ENCODE measurements at regions not wholly inside any gene's neighbourhood (a gene's known extent, or its start where the extent isn't known, plus 50 kb on each side); places are given as distances from the start of the nearest gene placed in this dataset.

DNA sequence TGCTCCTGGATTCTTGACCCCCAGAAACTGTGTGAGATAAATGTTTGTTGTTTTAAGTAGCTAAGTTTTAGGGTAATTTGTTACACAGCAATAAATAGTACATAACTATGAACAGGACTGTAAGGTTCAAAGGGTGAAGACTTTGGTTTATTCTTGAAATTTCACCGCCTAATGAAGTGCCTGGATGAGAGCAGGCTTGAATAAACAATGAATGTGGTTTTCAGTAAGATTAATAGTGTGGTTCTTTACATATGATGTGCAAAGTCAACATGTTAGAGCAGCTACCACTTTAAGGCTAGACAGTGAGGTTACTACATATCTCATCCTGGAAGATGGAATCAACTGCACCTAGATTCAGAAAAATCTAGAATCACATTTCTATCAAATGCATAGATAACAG, 145.2 kb upstream of the BTG1 start:
- Histone ChIP-seq H3K27ac (ENCODE audit: low read depth, low read length) (no peak overlapping the region), H3K4me1 (ENCODE audit: insufficient read depth, low read length) (no peaks in the 10 kb centered on the region), H3K36me3 (ENCODE audit: insufficient read depth, low read length) (no peaks in the 10 kb centered on the region), H3K27me3 (ENCODE audit: insufficient read depth, low read length) (no peaks in the 10 kb centered on the region), H3K9ac (ENCODE audit: low read depth, low read length) (no peak overlapping the region), H3K9me3 (ENCODE audit: insufficient read depth, low read depth, low read length) (no peaks in the 10 kb centered on the region), H3K4me3 (ENCODE audit: low read length) (no peak overlapping the region)
- WGBS: 90% methylated on average over 1 of the region's 1 CpG

DNA sequence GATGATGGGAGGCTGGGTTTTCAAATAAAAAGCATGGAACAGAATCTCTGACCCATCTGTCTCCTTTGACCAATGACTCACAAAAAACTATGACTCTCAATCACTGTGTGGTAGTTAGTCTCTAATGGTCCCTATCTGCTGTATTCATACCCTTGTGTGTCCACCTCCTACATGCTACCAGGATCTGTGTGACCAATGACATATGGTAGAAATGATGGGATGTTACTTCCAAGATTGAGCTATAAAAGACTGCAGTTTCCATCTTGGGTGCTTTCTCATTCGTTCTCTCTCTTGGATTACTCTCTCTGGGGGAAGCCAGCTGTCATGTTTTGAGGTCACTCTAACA, 144.7 kb upstream of the BTG1 start:
- Histone ChIP-seq H3K36me3 (ENCODE audit: insufficient read depth, low read length) (no peaks in the 10 kb centered on the region), H3K9ac (ENCODE audit: low read depth, low read length) (no peak overlapping the region), H3K4me3 (ENCODE audit: low read length) (no peak overlapping the region), H3K27ac (ENCODE audit: low read depth, low read length) (no peak overlapping the region), H3K4me1 (ENCODE audit: insufficient read depth, low read length) (no peaks in the 10 kb centered on the region), H3K9me3 (ENCODE audit: insufficient read depth, low read depth, low read length) (no peaks in the 10 kb centered on the region), H3K27me3 (ENCODE audit: insufficient read depth, low read length) (no peaks in the 10 kb centered on the region)
- WGBS: 100% methylated on average over 1 of the region's 1 CpG

DNA sequence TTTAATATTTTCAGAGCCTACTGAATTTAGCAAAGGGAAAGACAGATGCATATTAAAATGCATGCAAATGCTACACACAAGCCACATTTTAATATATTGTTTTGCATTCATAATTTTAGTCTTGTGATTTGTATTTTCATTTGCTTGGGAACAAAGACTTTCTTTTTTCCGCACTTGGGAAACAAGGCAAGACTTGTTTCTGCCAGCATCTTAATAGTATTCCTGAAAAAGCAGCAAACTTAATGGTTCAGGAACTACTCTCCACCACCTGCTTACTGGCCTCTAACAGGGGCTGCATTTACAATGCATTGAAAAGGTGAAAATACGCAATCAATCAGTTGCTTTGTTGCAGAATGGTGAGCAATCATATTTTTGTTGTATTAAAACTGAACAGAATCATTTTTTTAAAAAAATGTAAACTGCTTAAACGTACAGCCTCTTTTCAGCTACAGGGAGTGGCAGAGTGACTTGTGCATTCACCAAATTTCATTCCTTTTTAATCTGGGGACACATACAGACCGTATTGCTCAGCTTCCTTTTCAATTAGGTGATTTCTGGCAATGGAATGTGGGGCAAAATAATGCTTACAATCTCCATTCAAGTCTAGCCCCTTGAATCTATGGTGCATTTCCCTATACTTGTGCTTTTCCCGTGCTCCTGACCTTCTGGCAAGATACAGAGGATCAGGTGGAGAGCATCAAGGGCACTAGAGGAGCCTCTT, 144.1 kb upstream of the BTG1 start:
- Histone ChIP-seq H3K27me3 (ENCODE audit: insufficient read depth, low read length) (no peaks in the 10 kb centered on the region), H3K4me1 (ENCODE audit: insufficient read depth, low read length) (no peaks in the 10 kb centered on the region), H3K9me3 (ENCODE audit: insufficient read depth, low read depth, low read length) (no peaks in the 10 kb centered on the region), H3K36me3 (ENCODE audit: insufficient read depth, low read length) (no peaks in the 10 kb centered on the region), H3K9ac (ENCODE audit: low read depth, low read length) (no peak overlapping the region), H3K27ac (ENCODE audit: low read depth, low read length) (no peak overlapping the region), H3K4me3 (ENCODE audit: low read length) (no peak overlapping the region)
- 95% methylated on average over 5 of the region's 5 CpGs for WGBS

DNA sequence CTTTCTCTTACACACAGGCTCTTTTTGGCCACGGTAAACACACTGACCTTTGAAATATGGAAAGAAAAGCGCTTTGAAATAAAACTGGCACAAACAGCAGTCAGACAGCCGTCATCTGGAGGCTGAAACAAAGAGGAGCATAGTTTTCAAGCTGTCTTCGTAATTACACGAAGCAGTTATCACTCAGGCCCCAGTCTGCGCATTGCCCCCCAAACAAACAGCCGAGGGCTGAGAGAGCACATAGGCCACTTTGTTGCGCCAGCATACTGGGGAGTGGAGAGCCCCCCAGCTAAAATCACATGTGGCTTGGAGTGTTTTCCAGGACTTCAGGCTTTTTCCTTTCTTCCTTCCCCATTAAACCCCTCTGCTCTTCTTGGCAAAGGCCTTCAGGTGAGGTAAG, 142.9 kb upstream of the BTG1 start:
- Histone ChIP-seq H3K9me3 (ENCODE audit: insufficient read depth, low read depth, low read length) (no peaks in the 10 kb centered on the region), H3K9ac (ENCODE audit: low read depth, low read length) (no peak overlapping the region), H3K27me3 (ENCODE audit: insufficient read depth, low read length) (no peaks in the 10 kb centered on the region), H3K27ac (ENCODE audit: low read depth, low read length) (no peak overlapping the region), H3K36me3 (ENCODE audit: insufficient read depth, low read length) (no peaks in the 10 kb centered on the region), H3K4me3 (ENCODE audit: low read length) (no peak overlapping the region), H3K4me1 (ENCODE audit: insufficient read depth, low read length) (no peaks in the 10 kb centered on the region)
- 96% methylated on average over 8 of the region's 8 CpGs for WGBS

GRCh38 chr12:92278378-92278828, 132.8 kb upstream of the BTG1 start:
- H3K4me3 ChIP-seq (ENCODE audit: low read length): no peak overlapping the region
- no peaks in the 10 kb centered on the region for H3K36me3 ChIP-seq (ENCODE audit: insufficient read depth, low read length)
- no peak overlapping the region for H3K27ac ChIP-seq (ENCODE audit: low read depth, low read length)
- no CpG with 5 or more reads among the region's 2 CpGs for WGBS
- no peaks in the 10 kb centered on the region for H3K27me3 ChIP-seq (ENCODE audit: insufficient read depth, low read length)
- H3K9ac ChIP-seq (ENCODE audit: low read depth, low read length): no peak overlapping the region
- no peaks in the 10 kb centered on the region for H3K9me3 ChIP-seq (ENCODE audit: insufficient read depth, low read depth, low read length)
- no peaks in the 10 kb centered on the region for H3K4me1 ChIP-seq (ENCODE audit: insufficient read depth, low read length)

GRCh38 chr12:92277795-92278194, 132.1 kb upstream of the BTG1 start:
- no peaks in the 10 kb centered on the region for H3K36me3 ChIP-seq (ENCODE audit: insufficient read depth, low read length)
- H3K9ac ChIP-seq (ENCODE audit: low read depth, low read length): no peak overlapping the region
- 95% methylated on average over 1 of the region's 2 CpGs for WGBS
- H3K4me1 ChIP-seq (ENCODE audit: insufficient read depth, low read length): no peaks in the 10 kb centered on the region
- H3K27me3 ChIP-seq (ENCODE audit: insufficient read depth, low read length): no peaks in the 10 kb centered on the region
- no peak overlapping the region for H3K27ac ChIP-seq (ENCODE audit: low read depth, low read length)
- no peak overlapping the region for H3K4me3 ChIP-seq (ENCODE audit: low read length)
- H3K9me3 ChIP-seq (ENCODE audit: insufficient read depth, low read depth, low read length): no peaks in the 10 kb centered on the region

- Histone ChIP-seq H3K4me1 (ENCODE audit: insufficient read depth, low read length) (peaks cover 3% of the 10 kb centered on the region; the same call in 1 of the 2 replicates), H3K9ac (ENCODE audit: low read depth, low read length) (no peak overlapping the region), H3K36me3 (ENCODE audit: insufficient read depth, low read length) (no peaks in the 10 kb centered on the region), H3K4me3 (ENCODE audit: low read length) (no peak overlapping the region), H3K9me3 (ENCODE audit: insufficient read depth, low read depth, low read length) (no peaks in the 10 kb centered on the region), H3K27me3 (ENCODE audit: insufficient read depth, low read length) (no peaks in the 10 kb centered on the region), H3K27ac (ENCODE audit: low read depth, low read length) (no peak overlapping the region)
- WGBS: 100% methylated on average over 1 of the region's 1 CpG
Observed at GRCh38 chr12:92276276-92276675, 130.6 kb upstream of the BTG1 start.

- Histone ChIP-seq H3K9ac (ENCODE audit: low read depth, low read length) (no peak overlapping the region), H3K27me3 (ENCODE audit: insufficient read depth, low read length) (no peaks in the 10 kb centered on the region), H3K27ac (ENCODE audit: low read depth, low read length) (no peak overlapping the region), H3K36me3 (ENCODE audit: insufficient read depth, low read length) (no peaks in the 10 kb centered on the region), H3K9me3 (ENCODE audit: insufficient read depth, low read depth, low read length) (no peaks in the 10 kb centered on the region), H3K4me1 (ENCODE audit: insufficient read depth, low read length) (peaks cover 3% of the 10 kb centered on the region; the same call in 1 of the 2 replicates), H3K4me3 (ENCODE audit: low read length) (no peak overlapping the region)
- WGBS: 65% methylated on average over 5 of the region's 7 CpGs
Observed at GRCh38 chr12:92275443-92276154, 130.0 kb upstream of the BTG1 start.

GRCh38 chr12:92273076-92273475, 127.4 kb upstream of the BTG1 start:
- 98% methylated on average over 2 of the region's 2 CpGs for WGBS
- no peak overlapping the region for H3K9ac ChIP-seq (ENCODE audit: low read depth, low read length)
- no peak overlapping the region for H3K27ac ChIP-seq (ENCODE audit: low read depth, low read length)
- H3K9me3 ChIP-seq (ENCODE audit: insufficient read depth, low read depth, low read length): no peaks in the 10 kb centered on the region
- H3K27me3 ChIP-seq (ENCODE audit: insufficient read depth, low read length): no peaks in the 10 kb centered on the region
- no peak overlapping the region for H3K4me3 ChIP-seq (ENCODE audit: low read length)
- peaks cover 3% of the 10 kb centered on the region; the same call in 1 of the 2 replicates for H3K4me1 ChIP-seq (ENCODE audit: insufficient read depth, low read length)
- H3K36me3 ChIP-seq (ENCODE audit: insufficient read depth, low read length): no peaks in the 10 kb centered on the region

GRCh38 chr12:92272061-92272964, 126.7 kb upstream of the BTG1 start:
- 80% methylated on average over 9 of the region's 9 CpGs for WGBS
- Histone ChIP-seq H3K4me3 (ENCODE audit: low read length) (no peak overlapping the region), H3K36me3 (ENCODE audit: insufficient read depth, low read length) (no peaks in the 10 kb centered on the region), H3K4me1 (ENCODE audit: insufficient read depth, low read length) (peaks cover 3% of the 10 kb centered on the region; the same call in 1 of the 2 replicates), H3K27me3 (ENCODE audit: insufficient read depth, low read length) (no peaks in the 10 kb centered on the region), H3K9ac (ENCODE audit: low read depth, low read length) (no peak overlapping the region), H3K9me3 (ENCODE audit: insufficient read depth, low read depth, low read length) (no peaks in the 10 kb centered on the region), H3K27ac (ENCODE audit: low read depth, low read length) (no peak overlapping the region)

DNA sequence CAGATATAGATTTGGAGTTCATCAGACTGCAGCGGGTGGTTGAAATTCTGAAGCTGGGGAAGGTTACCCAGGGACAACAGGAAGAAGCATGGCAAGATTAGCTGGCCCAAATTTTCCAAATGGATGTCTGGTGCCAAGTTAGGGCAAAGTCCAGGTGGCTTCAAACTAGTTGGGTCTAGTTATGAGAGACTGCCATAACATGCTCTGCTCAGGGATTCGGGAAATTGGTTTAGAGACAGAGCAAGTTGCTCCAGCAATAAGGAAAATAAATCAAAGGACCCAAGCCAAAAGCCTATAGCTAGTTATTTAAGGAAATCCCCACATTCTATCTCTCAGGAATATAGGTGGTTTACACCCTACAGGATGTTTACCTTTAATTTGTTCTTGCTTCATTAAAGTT, 125.7 kb upstream of the BTG1 start:
- Histone ChIP-seq H3K27me3 (ENCODE audit: insufficient read depth, low read length) (no peaks in the 10 kb centered on the region), H3K36me3 (ENCODE audit: insufficient read depth, low read length) (no peaks in the 10 kb centered on the region), H3K9me3 (ENCODE audit: insufficient read depth, low read depth, low read length) (no peaks in the 10 kb centered on the region), H3K4me3 (ENCODE audit: low read length) (no peak overlapping the region), H3K4me1 (ENCODE audit: insufficient read depth, low read length) (peaks cover 3% of the 10 kb centered on the region; the same call in 1 of the 2 replicates), H3K9ac (ENCODE audit: low read depth, low read length) (no peak overlapping the region), H3K27ac (ENCODE audit: low read depth, low read length) (no peak overlapping the region)
- WGBS: 97% methylated on average over 2 of the region's 2 CpGs

All from HUES64 (cell line).